Left lobe of liver (tissue), 2 donors: ENCODE measurements at regions not wholly inside any gene's neighbourhood (a gene's known extent, or its start where the extent isn't known, plus 50 kb on each side); places are given as distances from the start of the nearest gene placed in this dataset.
"Not testable (repeated sequence)": the region's sequence is repeated elsewhere in the genome, so short reads cannot be mapped to it uniquely, and the experiment has no call there.

Experiments used
- ATAC-seq: fragments of 200-7000 bp; cut with Tn5 transposase; one replicate; pipeline ENCODE4 v1.9.1; 2020; ENCODE audit warnings: mild to moderate bottlenecking, moderate library complexity
- DNase-seq: peaks from one replicate; pipeline ENCODE4 v3.0.0-alpha.2; 2020; ENCODE audit warnings: low spot score
- donor health status: DM: no; HTN: no; CAD: no; lungs with moderate emphysema.
- donor health status: DM: no; HTN: yes; CAD: no.

GRCh38 chr14:37972941-37973887, 234.5 kb upstream of the SSTR1 start:
- DNase-seq: no peak
- no peak for ATAC-seq

DNA sequence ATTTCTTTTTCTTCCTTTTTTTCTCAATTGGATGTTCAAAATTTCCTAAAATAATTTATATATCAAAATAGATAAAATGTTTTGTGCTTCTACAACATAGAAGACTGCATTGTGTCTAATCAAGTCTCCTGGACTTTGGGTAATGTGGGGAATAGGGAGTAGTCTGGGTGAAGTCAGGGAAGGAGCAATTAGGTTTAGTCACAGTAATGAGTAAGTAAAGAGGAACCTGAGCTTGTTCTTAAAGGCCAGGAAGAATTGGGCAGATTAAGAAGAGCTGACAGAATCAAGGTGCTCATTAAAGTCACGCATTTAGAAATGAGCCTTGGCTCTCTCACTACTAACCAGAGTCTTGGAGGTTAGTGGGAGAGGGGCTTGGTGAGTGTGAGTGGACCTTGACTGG, 233.3 kb upstream of the SSTR1 start:
- ATAC-seq (no peak), DNase-seq (no peak)

DNA sequence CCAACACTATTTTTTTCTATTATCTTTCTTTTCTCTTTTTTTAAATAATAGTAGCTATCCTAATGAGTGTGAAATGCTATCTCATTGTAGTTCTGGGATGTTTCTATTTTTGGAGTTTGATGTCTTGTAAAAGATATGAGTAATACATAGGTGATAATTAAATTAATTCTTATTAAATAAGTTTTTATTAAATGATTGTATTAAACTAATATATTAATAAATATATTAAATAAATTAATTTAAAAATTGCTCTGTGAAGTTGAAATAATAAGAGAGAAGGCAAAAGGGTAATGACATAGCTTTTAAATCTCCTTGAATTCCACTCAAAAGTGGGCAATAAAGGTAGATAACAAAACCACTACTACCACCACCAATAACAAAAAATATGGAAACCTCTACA, 230.2 kb upstream of the SSTR1 start:
- DNase-seq (no peak), ATAC-seq (no peak)

DNA sequence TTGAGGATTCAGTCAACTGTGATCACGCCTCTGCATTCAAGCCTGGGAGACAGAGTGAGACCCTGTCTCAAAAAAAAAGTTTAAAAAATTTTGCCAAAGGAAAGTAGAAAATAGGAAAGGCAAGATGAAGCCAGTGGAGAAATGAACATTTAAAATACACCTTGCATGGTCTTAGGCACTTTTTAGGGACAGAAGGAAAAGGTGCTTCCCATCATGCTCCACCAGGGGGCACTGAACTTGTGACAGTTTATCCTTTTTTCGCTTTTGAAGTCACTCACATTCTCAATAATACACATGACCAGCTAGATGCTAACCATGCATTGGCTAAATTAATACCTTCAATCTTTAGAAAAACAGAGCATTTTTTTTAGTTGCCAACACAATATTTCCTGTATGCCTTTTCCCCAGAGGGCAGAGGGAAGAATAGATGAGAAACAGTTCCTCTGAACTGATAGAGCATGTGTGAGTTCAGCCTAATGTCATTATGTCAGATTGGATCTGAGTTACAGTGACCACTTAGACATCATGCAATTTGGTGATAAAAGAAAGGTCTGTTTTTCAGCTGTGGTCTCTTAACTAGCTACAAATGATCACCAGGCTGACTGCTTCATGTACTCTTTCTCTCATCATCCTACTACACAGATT, 221.8 kb upstream of the SSTR1 start:
- ATAC-seq: peak; percentile 90
- no peak for DNase-seq

GRCh38 chr14:37988472-37988871, 219.2 kb upstream of the SSTR1 start:
- ATAC-seq: no peak
- no peak for DNase-seq

GRCh38 chr14:37991027-37991426, 216.7 kb upstream of the SSTR1 start:
- DNase-seq (no peak), ATAC-seq (no peak)

DNA sequence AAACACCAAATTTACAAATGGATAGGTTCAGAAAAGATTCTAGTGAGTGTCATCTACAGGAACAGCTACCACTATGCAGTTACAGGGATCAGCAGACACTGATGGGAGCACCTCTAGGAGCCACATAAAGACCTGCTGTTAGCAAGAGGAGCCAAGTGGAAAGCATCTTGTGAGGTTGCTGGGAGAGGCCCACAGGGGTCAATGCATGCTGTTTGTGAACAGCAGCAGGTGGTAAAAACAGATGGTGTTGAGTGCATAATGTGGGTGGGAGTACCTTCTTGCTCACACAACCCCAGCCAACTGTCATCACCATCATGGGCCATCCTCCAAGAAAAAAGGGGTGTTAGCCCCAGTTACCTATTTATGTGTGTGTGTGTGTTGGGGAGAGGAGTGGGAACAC, 215.2 kb upstream of the SSTR1 start:
- no peak for DNase-seq

GRCh38 chr14:37994846-37995372, 212.8 kb upstream of the SSTR1 start:
- ATAC-seq (no peak), DNase-seq (no peak)

More for the DNA sequence above, 215.2 kb upstream of the SSTR1 start:
- ATAC-seq: no peak

GRCh38 chr14:37997017-37997416, 210.7 kb upstream of the SSTR1 start:
- DNase-seq (no peak), ATAC-seq (no peak)

DNA sequence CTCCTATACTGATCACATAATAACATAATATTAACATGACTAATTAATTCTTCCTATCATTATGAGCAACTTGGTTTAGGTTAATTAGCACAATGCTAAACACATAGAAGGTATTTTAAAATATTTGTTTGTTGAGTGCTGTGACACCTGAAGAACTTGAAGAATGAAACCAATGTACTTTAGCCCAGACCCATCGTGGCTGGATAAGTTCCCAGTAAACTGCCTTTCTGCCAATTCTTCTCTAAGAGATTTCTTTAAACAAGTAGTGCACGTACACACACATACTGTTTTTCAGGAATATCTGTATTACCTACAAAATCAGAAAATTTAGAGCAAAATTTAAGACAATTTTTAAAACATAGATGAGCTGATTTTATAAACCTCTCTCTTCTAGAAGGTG, 207.4 kb upstream of the SSTR1 start:
- peak; percentile 91 for ATAC-seq
- no peak for DNase-seq

DNA sequence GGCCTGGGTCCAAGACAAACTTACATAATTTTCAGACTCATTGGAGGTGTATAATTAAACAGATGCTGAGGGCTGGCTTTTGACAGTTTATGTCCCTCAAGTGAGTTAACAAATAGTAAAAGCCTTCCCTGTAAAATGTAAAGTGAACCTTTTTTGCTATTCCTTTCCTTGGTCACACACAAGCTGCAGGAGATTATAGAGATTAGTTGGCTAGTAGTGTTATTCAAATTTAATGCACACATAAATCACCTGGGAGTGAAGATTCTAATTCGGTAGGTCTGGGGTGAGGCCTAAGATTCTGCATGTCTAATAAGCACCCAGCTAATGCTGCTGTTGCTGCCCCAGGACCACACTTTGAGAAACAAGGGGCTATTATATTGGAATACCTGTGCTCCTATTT, 206.2 kb upstream of the SSTR1 start:
- DNase-seq (no peak), ATAC-seq (no peak)

DNA sequence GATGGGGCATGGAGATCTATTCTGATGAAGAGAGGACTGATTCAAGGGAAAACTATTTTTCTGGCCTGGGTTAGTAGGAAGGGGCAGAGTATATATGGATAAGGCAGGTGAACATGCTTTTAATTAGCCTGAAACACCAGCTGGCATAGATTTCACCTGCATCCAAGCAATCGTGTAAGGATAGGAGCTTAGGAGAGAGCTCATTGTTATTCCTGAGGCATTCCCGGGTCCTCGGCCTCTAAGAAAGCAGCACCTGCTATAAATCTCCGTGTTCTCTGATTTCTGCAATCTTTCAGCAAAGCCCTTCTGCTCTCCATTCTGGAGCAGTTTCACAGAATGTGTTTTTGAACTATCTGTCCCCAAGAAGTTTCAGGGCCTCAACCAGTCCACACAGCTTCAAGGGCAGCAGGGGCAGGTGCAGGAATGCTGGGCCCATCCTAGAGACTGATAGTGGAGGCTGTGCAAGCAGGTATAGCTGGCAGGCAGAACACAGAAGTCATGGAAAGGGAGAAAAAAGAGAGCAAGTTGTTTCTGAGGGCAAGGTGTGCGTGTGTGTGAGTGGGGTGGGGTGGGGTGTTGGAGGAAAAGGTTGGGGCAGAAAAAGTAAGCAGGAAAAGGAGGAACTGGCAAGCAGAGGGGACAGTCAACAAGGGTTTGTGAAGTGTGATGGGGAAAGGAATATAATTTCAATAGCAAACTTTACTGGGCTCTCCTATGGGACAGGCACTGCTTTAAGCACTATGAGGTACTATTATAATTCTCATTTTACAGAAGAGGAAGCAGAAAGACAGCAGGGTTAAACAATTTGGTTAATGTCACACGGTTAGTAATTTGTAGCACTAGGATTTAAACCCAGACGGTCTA, 203.7 kb upstream of the SSTR1 start:
- ATAC-seq (no peak), DNase-seq (no peak)

- ATAC-seq: no peak
- DNase-seq: no peak
Observed at GRCh38 chr14:38004610-38004879, 203.2 kb upstream of the SSTR1 start.

GRCh38 chr14:38011156-38011555, 196.5 kb upstream of the SSTR1 start:
- not testable (repeated sequence) for DNase-seq, ATAC-seq

- ATAC-seq (no peak), DNase-seq (no peak)
Observed at GRCh38 chr14:38012056-38012455, 195.6 kb upstream of the SSTR1 start.

GRCh38 chr14:38016497-38016896, 191.2 kb upstream of the SSTR1 start:
- ATAC-seq (peak; percentile 44), DNase-seq (no peak)

GRCh38 chr14:38021861-38022260, 185.8 kb upstream of the SSTR1 start:
- no peak for DNase-seq
- ATAC-seq: no peak

DNA sequence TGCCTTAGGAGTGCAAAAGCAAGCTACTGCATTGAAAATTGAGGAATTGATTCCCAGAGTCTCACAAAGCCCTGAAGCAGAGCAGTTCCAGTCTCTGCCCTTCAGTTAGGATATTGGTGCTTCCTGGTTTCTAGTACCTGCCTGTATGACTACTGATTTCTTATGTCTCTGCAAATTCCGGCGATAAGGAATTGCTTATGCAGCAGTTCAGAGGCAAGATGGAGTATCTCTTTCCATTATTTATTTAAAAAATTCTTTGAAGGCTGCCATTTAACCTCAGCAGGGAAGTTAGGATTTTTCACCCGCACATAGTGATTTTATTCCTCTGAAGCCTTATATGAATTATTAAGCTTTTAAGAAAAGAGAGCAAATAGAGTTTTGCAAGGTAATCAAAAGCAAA, 184.9 kb upstream of the SSTR1 start:
- no peak for DNase-seq
- no peak for ATAC-seq

GRCh38 chr14:38038171-38038570, 169.5 kb upstream of the SSTR1 start:
- no peak for ATAC-seq
- no peak for DNase-seq

DNA sequence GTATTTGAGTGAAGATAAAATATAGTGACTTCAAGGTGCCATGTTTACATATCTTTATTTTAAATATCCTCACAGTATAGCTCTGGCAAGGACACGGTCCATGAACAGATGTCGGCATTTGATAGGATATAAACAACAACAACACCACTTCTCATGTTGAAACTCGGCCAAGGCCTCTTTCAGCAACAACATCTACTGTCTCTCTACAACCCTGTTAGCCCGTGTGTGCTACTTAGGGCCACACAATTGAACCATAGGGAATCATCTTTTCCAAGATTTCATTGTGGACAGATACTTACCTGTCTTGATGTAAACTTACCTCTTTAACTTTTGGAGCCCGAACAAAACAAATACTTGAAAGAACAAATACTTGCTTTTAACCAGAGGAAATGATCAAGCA, 168.7 kb upstream of the SSTR1 start:
- DNase-seq (no peak), ATAC-seq (no peak)

- ATAC-seq (no peak), DNase-seq (no peak)
Observed at GRCh38 chr14:38039496-38039895, 168.2 kb upstream of the SSTR1 start.
